ENCODE measurements at regions not wholly inside any gene's neighbourhood (a gene's known extent, or its start where the extent isn't known, plus 50 kb on each side); places are given as distances from the start of the nearest gene placed in this dataset.

- Histone ChIP-seq H2AK5ac (ENCODE audit: low read length) (no peak overlapping the region), H3K79me1 (ENCODE audit: low read length) (no peaks in the 10 kb centered on the region), H3K18ac (ENCODE audit: low read length) (no peak overlapping the region), H3K27ac (ENCODE audit: low read depth, low read length) (no peak overlapping the region), H3K4me1 (ENCODE audit: control insufficient read depth, low read depth, low read length) (no peaks in the 10 kb centered on the region), H3K4me2 (ENCODE audit: low read length) (no peak overlapping the region), H3K4me3 (ENCODE audit: low read length) (no peak overlapping the region), H2BK15ac (replicated peaks; ENCODE audit: low read depth) (no peak overlapping the region), H2BK5ac (ENCODE audit: low read length) (no peak overlapping the region), H4K5ac (ENCODE audit: low read length) (no peak overlapping the region), H2BK120ac (ENCODE audit: low read depth, low read length) (no peak overlapping the region), H3K9ac (ENCODE audit: low read length) (no peak overlapping the region), H3K79me2 (ENCODE audit: control insufficient read depth, insufficient read depth, low read length) (no peaks in the 10 kb centered on the region), H4K8ac (ENCODE audit: low read depth, low read length) (no peak overlapping the region), H3K36me3 (ENCODE audit: control insufficient read depth, insufficient read depth, low read length) (no peaks in the 10 kb centered on the region), H3K4ac (ENCODE audit: low read depth, low read length) (no peak overlapping the region), H3K56ac (ENCODE audit: low read length) (no peak overlapping the region), H3K27me3 (ENCODE audit: insufficient read depth, low read length, poor library complexity) (no peaks in the 10 kb centered on the region), H3K23ac (ENCODE audit: low read length) (no peak overlapping the region)
- DNase-seq = no peak
- WGBS (ENCODE audit: extremely low coverage, insufficient coverage, low lambda C conversion rate) = no CpG with 5 or more reads among the region's 1 CpG
These were observed 64.5 kb downstream of the COPS8 start for GRCh38 chr2:237150186-237150585.

GRCh38 chr2:237150831-237151375 is 65.2 kb downstream of the COPS8 start:
- no peak overlapping the region for H3K56ac ChIP-seq (ENCODE audit: low read length)
- H2AK5ac ChIP-seq (ENCODE audit: low read length) = no peak overlapping the region
- no peaks in the 10 kb centered on the region for H3K4me1 ChIP-seq (ENCODE audit: control insufficient read depth, low read depth, low read length)
- H3K18ac ChIP-seq (ENCODE audit: low read length) = no peak overlapping the region
- H4K8ac ChIP-seq (ENCODE audit: low read depth, low read length) = no peak overlapping the region
- no peak overlapping the region for H2BK120ac ChIP-seq (ENCODE audit: low read depth, low read length)
- H3K79me2 ChIP-seq (ENCODE audit: control insufficient read depth, insufficient read depth, low read length) = no peaks in the 10 kb centered on the region
- no peaks in the 10 kb centered on the region for H3K79me1 ChIP-seq (ENCODE audit: low read length)
- H3K4me2 ChIP-seq (ENCODE audit: low read length) = no peak overlapping the region
- H3K9ac ChIP-seq (ENCODE audit: low read length) = no peak overlapping the region
- no CpG with 5 or more reads among the region's 6 CpGs for WGBS (ENCODE audit: extremely low coverage, insufficient coverage, low lambda C conversion rate)
- H3K23ac ChIP-seq (ENCODE audit: low read length) = no peak overlapping the region
- no peak for DNase-seq
- no peak overlapping the region for H3K4me3 ChIP-seq (ENCODE audit: low read length)
- H3K36me3 ChIP-seq (ENCODE audit: control insufficient read depth, insufficient read depth, low read length) = no peaks in the 10 kb centered on the region
- H3K4ac ChIP-seq (ENCODE audit: low read depth, low read length) = no peak overlapping the region
- no peak overlapping the region for H2BK5ac ChIP-seq (ENCODE audit: low read length)
- no peaks in the 10 kb centered on the region for H3K27me3 ChIP-seq (ENCODE audit: insufficient read depth, low read length, poor library complexity)
- no peak overlapping the region for H2BK15ac ChIP-seq (replicated peaks; ENCODE audit: low read depth)
- no peak overlapping the region for H4K5ac ChIP-seq (ENCODE audit: low read length)
- H3K27ac ChIP-seq (ENCODE audit: low read depth, low read length) = no peak overlapping the region

- Histone ChIP-seq H2AK5ac (ENCODE audit: low read length) (no peak overlapping the region), H3K4me1 (ENCODE audit: control insufficient read depth, low read depth, low read length) (no peaks in the 10 kb centered on the region), H3K23ac (ENCODE audit: low read length) (no peak overlapping the region), H3K4me2 (ENCODE audit: low read length) (no peak overlapping the region), H3K79me1 (ENCODE audit: low read length) (no peaks in the 10 kb centered on the region), H3K9ac (ENCODE audit: low read length) (no peak overlapping the region), H3K27ac (ENCODE audit: low read depth, low read length) (no peak overlapping the region), H2BK120ac (ENCODE audit: low read depth, low read length) (no peak overlapping the region), H3K36me3 (ENCODE audit: control insufficient read depth, insufficient read depth, low read length) (no peaks in the 10 kb centered on the region), H2BK5ac (ENCODE audit: low read length) (no peak overlapping the region), H4K8ac (ENCODE audit: low read depth, low read length) (no peak overlapping the region), H3K79me2 (ENCODE audit: control insufficient read depth, insufficient read depth, low read length) (no peaks in the 10 kb centered on the region), H3K27me3 (ENCODE audit: insufficient read depth, low read length, poor library complexity) (no peaks in the 10 kb centered on the region), H3K4ac (ENCODE audit: low read depth, low read length) (no peak overlapping the region), H4K5ac (ENCODE audit: low read length) (no peak overlapping the region), H3K18ac (ENCODE audit: low read length) (no peak overlapping the region), H3K4me3 (ENCODE audit: low read length) (no peak overlapping the region), H3K56ac (ENCODE audit: low read length) (no peak overlapping the region), H2BK15ac (replicated peaks; ENCODE audit: low read depth) (no peak overlapping the region)
- WGBS (ENCODE audit: extremely low coverage, insufficient coverage, low lambda C conversion rate) = no CpG with 5 or more reads among the region's 9 CpGs
- DNase-seq = no peak
These were observed 66.7 kb downstream of the COPS8 start for GRCh38 chr2:237152361-237152760.

GRCh38 chr2:237153181-237153580 is 67.5 kb downstream of the COPS8 start:
- no peaks in the 10 kb centered on the region for H3K4me1 ChIP-seq (ENCODE audit: control insufficient read depth, low read depth, low read length)
- no peak overlapping the region for H3K56ac ChIP-seq (ENCODE audit: low read length)
- DNase-seq = no peak
- H3K27ac ChIP-seq (ENCODE audit: low read depth, low read length) = no peak overlapping the region
- no peak overlapping the region for H2BK15ac ChIP-seq (replicated peaks; ENCODE audit: low read depth)
- no peak overlapping the region for H4K8ac ChIP-seq (ENCODE audit: low read depth, low read length)
- no peak overlapping the region for H2AK5ac ChIP-seq (ENCODE audit: low read length)
- H3K4me3 ChIP-seq (ENCODE audit: low read length) = no peak overlapping the region
- H3K79me2 ChIP-seq (ENCODE audit: control insufficient read depth, insufficient read depth, low read length) = no peaks in the 10 kb centered on the region
- H3K79me1 ChIP-seq (ENCODE audit: low read length) = no peaks in the 10 kb centered on the region
- H3K36me3 ChIP-seq (ENCODE audit: control insufficient read depth, insufficient read depth, low read length) = no peaks in the 10 kb centered on the region
- no peak overlapping the region for H2BK5ac ChIP-seq (ENCODE audit: low read length)
- no peak overlapping the region for H3K23ac ChIP-seq (ENCODE audit: low read length)
- no peak overlapping the region for H3K18ac ChIP-seq (ENCODE audit: low read length)
- no peak overlapping the region for H3K4ac ChIP-seq (ENCODE audit: low read depth, low read length)
- no CpG with 5 or more reads among the region's 6 CpGs for WGBS (ENCODE audit: extremely low coverage, insufficient coverage, low lambda C conversion rate)
- no peak overlapping the region for H3K9ac ChIP-seq (ENCODE audit: low read length)
- no peak overlapping the region for H4K5ac ChIP-seq (ENCODE audit: low read length)
- no peak overlapping the region for H3K4me2 ChIP-seq (ENCODE audit: low read length)
- H2BK120ac ChIP-seq (ENCODE audit: low read depth, low read length) = no peak overlapping the region
- no peaks in the 10 kb centered on the region for H3K27me3 ChIP-seq (ENCODE audit: insufficient read depth, low read length, poor library complexity)

- Histone ChIP-seq H3K27ac (ENCODE audit: low read depth, low read length) (no peak overlapping the region), H3K9ac (ENCODE audit: low read length) (no peak overlapping the region), H3K4ac (ENCODE audit: low read depth, low read length) (no peak overlapping the region), H3K27me3 (ENCODE audit: insufficient read depth, low read length, poor library complexity) (no peaks in the 10 kb centered on the region), H3K4me1 (ENCODE audit: control insufficient read depth, low read depth, low read length) (no peaks in the 10 kb centered on the region), H4K5ac (ENCODE audit: low read length) (no peak overlapping the region), H3K23ac (ENCODE audit: low read length) (no peak overlapping the region), H3K36me3 (ENCODE audit: control insufficient read depth, insufficient read depth, low read length) (no peaks in the 10 kb centered on the region), H3K79me2 (ENCODE audit: control insufficient read depth, insufficient read depth, low read length) (no peaks in the 10 kb centered on the region), H3K56ac (ENCODE audit: low read length) (no peak overlapping the region), H3K4me2 (ENCODE audit: low read length) (no peak overlapping the region), H2BK15ac (replicated peaks; ENCODE audit: low read depth) (no peak overlapping the region), H2AK5ac (ENCODE audit: low read length) (no peak overlapping the region), H3K79me1 (ENCODE audit: low read length) (no peaks in the 10 kb centered on the region), H2BK5ac (ENCODE audit: low read length) (no peak overlapping the region), H2BK120ac (ENCODE audit: low read depth, low read length) (no peak overlapping the region), H3K18ac (ENCODE audit: low read length) (no peak overlapping the region), H3K4me3 (ENCODE audit: low read length) (no peak overlapping the region), H4K8ac (ENCODE audit: low read depth, low read length) (no peak overlapping the region)
- DNase-seq = peak; percentile 78
- WGBS (ENCODE audit: extremely low coverage, insufficient coverage, low lambda C conversion rate) = no CpG with 5 or more reads among the region's 7 CpGs
These were observed 68.5 kb downstream of the COPS8 start for GRCh38 chr2:237154082-237154638.
